GM19468 (cell line): ENCODE measurements at regions not wholly inside any gene's neighbourhood (a gene's known extent, or its start where the extent isn't known, plus 50 kb on each side); places are given as distances from the start of the nearest gene placed in this dataset.

ENCODE experiments used
- ATAC-seq: cut with Tn5 transposase; IDR thresholded peaks from one replicate; pipeline ENCODE4 v1.9.1; 2021; ENCODE audit warnings: mild to moderate bottlenecking, moderate library complexity, moderate number of reproducible peaks; ENCODE audit not compliant: unreplicated experiment; ENCODE audit errors: extremely low read depth

- ATAC-seq, result no peak
Observed at GRCh38 chr14:42929806-42930480, 1323.3 kb downstream of the LRFN5 start.

GRCh38 chr14:42927313-42927712 is 1320.6 kb downstream of the LRFN5 start:
- ATAC-seq, result no peak

- no peak for ATAC-seq
Observed at GRCh38 chr14:42921901-42922300, 1315.2 kb downstream of the LRFN5 start.

GRCh38 chr14:42918615-42919014 is 1311.9 kb downstream of the LRFN5 start:
- ATAC-seq, result no peak

- no peak for ATAC-seq
Observed at GRCh38 chr14:42911642-42912041, 1305.0 kb downstream of the LRFN5 start.

GRCh38 chr14:42909659-42910058 is 1303.0 kb downstream of the LRFN5 start:
- no peak for ATAC-seq

GRCh38 chr14:42893183-42893582 is 1286.5 kb downstream of the LRFN5 start:
- no peak for ATAC-seq

GRCh38 chr14:42884100-42884499 is 1277.4 kb downstream of the LRFN5 start:
- ATAC-seq, result no peak

- no peak for ATAC-seq
Observed at GRCh38 chr14:42877716-42878115, 1271.0 kb downstream of the LRFN5 start.

GRCh38 chr14:42872786-42873185 is 1266.1 kb downstream of the LRFN5 start:
- ATAC-seq, result no peak

GRCh38 chr14:42869681-42870080 is 1263.0 kb downstream of the LRFN5 start:
- ATAC-seq, result no peak

- no peak for ATAC-seq
Observed at GRCh38 chr14:42862114-42862513, 1255.4 kb downstream of the LRFN5 start.

- no peak for ATAC-seq
Observed at GRCh38 chr14:42860371-42860770, 1253.7 kb downstream of the LRFN5 start.

GRCh38 chr14:42856106-42856505 is 1249.4 kb downstream of the LRFN5 start:
- no peak for ATAC-seq

- no peak for ATAC-seq
Observed at GRCh38 chr14:42855085-42855484, 1248.4 kb downstream of the LRFN5 start.

GRCh38 chr14:42854061-42854460 is 1247.4 kb downstream of the LRFN5 start:
- no peak for ATAC-seq

- ATAC-seq, result no peak
Observed at GRCh38 chr14:42848652-42849051, 1242.0 kb downstream of the LRFN5 start.

GRCh38 chr14:42814817-42815216 is 1208.1 kb downstream of the LRFN5 start:
- no peak for ATAC-seq

GRCh38 chr14:42806909-42807315 is 1200.2 kb downstream of the LRFN5 start:
- ATAC-seq, result no peak

GRCh38 chr14:42804141-42804540 is 1197.5 kb downstream of the LRFN5 start:
- ATAC-seq, result no peak

- ATAC-seq, result no peak
Observed at GRCh38 chr14:42802346-42802745, 1195.7 kb downstream of the LRFN5 start.

GRCh38 chr14:42792166-42792565 is 1185.5 kb downstream of the LRFN5 start:
- no peak for ATAC-seq
